ENCODE measurements at regions not wholly inside any gene's neighbourhood (a gene's known extent, or its start where the extent isn't known, plus 50 kb on each side); places are given as distances from the start of the nearest gene placed in this dataset.

GRCh38 chr20:10133532-10133931 is 85.1 kb upstream of the SNAP25 start:
- no peak for TF ChIP-seq EZH2 (IDR thresholded peaks at IDR 0.05; ENCODE audit: low read length, missing control alignments)
- TF ChIP-seq, protein P1, sequence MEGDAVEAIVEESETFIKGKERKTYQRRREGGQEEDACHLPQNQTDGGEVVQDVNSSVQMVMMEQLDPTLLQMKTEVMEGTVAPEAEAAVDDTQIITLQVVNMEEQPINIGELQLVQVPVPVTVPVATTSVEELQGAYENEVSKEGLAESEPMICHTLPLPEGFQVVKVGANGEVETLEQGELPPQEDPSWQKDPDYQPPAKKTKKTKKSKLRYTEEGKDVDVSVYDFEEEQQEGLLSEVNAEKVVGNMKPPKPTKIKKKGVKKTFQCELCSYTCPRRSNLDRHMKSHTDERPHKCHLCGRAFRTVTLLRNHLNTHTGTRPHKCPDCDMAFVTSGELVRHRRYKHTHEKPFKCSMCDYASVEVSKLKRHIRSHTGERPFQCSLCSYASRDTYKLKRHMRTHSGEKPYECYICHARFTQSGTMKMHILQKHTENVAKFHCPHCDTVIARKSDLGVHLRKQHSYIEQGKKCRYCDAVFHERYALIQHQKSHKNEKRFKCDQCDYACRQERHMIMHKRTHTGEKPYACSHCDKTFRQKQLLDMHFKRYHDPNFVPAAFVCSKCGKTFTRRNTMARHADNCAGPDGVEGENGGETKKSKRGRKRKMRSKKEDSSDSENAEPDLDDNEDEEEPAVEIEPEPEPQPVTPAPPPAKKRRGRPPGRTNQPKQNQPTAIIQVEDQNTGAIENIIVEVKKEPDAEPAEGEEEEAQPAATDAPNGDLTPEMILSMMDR (conservative IDR thresholded peaks at IDR 0.05 in 1 of 2, IDR thresholded peaks at IDR 0.05 in 1 of 2; ENCODE audit: low read depth in 1 of 2, low read length in 2 of 2), result no peak
